ENCODE measurements at regions not wholly inside any gene's neighbourhood (a gene's known extent, or its start where the extent isn't known, plus 50 kb on each side); places are given as distances from the start of the nearest gene placed in this dataset.

DNA sequence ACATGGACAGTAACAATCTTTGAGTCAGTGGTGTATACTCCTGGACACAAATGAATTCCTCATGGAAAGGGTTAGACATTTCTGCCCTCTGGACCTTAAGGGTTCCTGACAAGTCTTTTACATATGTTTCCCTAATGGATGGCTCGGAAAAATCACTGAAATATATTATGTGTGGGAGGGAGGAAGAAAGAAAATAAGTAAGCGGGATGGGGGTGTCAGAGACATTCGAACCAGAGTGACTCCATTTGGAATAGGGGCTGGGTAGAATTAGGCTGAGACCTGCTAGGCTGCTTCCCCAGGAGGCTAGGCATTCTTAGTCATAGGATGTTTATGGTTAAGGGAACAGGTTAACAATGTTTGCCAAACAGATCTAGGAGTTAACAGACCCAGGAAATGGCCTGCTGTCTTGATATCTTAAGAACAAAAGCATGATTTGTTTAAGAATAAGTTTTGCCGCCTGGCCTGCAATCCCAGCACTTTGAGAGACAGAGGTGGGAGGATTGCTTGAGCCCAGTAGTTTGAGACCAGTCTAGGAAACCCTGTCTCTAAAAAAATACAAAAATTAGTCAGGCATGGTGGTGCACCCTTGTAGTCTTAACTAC is 1241.7 kb downstream of the TYW1 start:
- no peak overlapping the region for H3K9ac ChIP-seq (ENCODE audit: low read length)
- TF ChIP-seq EZH2phosphoT487 (IDR thresholded peaks at IDR 0.05; ENCODE audit: low read depth) (no peak), CTCF (IDR thresholded peaks at IDR 0.05; ENCODE audit: low read depth, low read length) (no peak)
- no peaks in the 10 kb centered on the region for H3K27me3 ChIP-seq (ENCODE audit: low read depth, low read length)
- no peak overlapping the region for H3K4me3 ChIP-seq (ENCODE audit: low read length)
- H3K27ac ChIP-seq (ENCODE audit: low read length) = no peak overlapping the region
- H3K4me2 ChIP-seq (ENCODE audit: low read length) = no peak overlapping the region
- no peaks in the 10 kb centered on the region for H4K20me1 ChIP-seq (ENCODE audit: insufficient read depth, low read length)
- H2AFZ ChIP-seq (ENCODE audit: low read depth, low read length) = no peak overlapping the region
- H3K79me2 ChIP-seq (ENCODE audit: low read length) = no peaks in the 10 kb centered on the region
- H3K4me1 ChIP-seq (ENCODE audit: low read length) = no peaks in the 10 kb centered on the region
- H3K36me3 ChIP-seq (replicated peaks; ENCODE audit: low read depth, low read length) = no peaks in the 10 kb centered on the region
- no peaks in the 10 kb centered on the region for H3K9me3 ChIP-seq (ENCODE audit: insufficient read depth, low read length)

GRCh38 chr7:68243128-68243527 is 1246.5 kb downstream of the TYW1 start:
- Histone ChIP-seq H3K4me1 (ENCODE audit: low read length) (no peaks in the 10 kb centered on the region), H3K9me3 (ENCODE audit: insufficient read depth, low read length) (no peaks in the 10 kb centered on the region), H3K9ac (ENCODE audit: low read length) (no peak overlapping the region), H3K27ac (ENCODE audit: low read length) (no peak overlapping the region), H2AFZ (ENCODE audit: low read depth, low read length) (no peak overlapping the region), H3K36me3 (replicated peaks; ENCODE audit: low read depth, low read length) (no peaks in the 10 kb centered on the region), H3K27me3 (ENCODE audit: low read depth, low read length) (no peaks in the 10 kb centered on the region), H3K4me3 (ENCODE audit: low read length) (no peak overlapping the region), H4K20me1 (ENCODE audit: insufficient read depth, low read length) (no peaks in the 10 kb centered on the region), H3K4me2 (ENCODE audit: low read length) (no peak overlapping the region), H3K79me2 (ENCODE audit: low read length) (no peaks in the 10 kb centered on the region)
- TF ChIP-seq EZH2phosphoT487 (IDR thresholded peaks at IDR 0.05; ENCODE audit: low read depth) = no peak
- no peak for TF ChIP-seq CTCF (IDR thresholded peaks at IDR 0.05; ENCODE audit: low read depth, low read length)

DNA sequence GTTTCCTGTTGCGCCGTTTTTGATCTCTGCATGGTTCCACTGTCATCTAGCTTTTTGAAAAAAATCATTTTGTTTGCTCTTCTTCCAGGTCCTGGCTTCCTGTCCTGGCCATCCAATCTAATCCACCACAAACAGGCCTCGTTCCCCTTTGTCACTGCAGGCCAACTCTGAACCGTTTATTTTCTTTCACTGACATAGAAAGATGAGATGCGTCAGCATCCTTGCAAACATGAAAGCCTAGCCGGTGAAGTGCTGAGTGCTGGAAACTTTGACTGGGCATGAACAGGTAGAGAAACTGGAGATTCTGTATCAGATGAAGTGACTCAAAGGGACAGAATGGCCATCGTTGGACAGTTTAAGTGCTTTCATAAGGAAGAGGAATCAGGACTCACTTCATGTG is 1247.8 kb downstream of the TYW1 start:
- Histone ChIP-seq H2AFZ (ENCODE audit: low read depth, low read length) (no peak overlapping the region), H3K36me3 (replicated peaks; ENCODE audit: low read depth, low read length) (no peaks in the 10 kb centered on the region), H3K4me1 (ENCODE audit: low read length) (no peaks in the 10 kb centered on the region), H3K4me3 (ENCODE audit: low read length) (no peak overlapping the region), H3K27me3 (ENCODE audit: low read depth, low read length) (no peaks in the 10 kb centered on the region), H4K20me1 (ENCODE audit: insufficient read depth, low read length) (no peaks in the 10 kb centered on the region), H3K9ac (ENCODE audit: low read length) (no peak overlapping the region), H3K27ac (ENCODE audit: low read length) (no peak overlapping the region), H3K79me2 (ENCODE audit: low read length) (no peaks in the 10 kb centered on the region), H3K9me3 (ENCODE audit: insufficient read depth, low read length) (peaks cover 3% of the 10 kb centered on the region; the same call in 1 of the 2 replicates), H3K4me2 (ENCODE audit: low read length) (no peak overlapping the region)
- TF ChIP-seq CTCF (IDR thresholded peaks at IDR 0.05; ENCODE audit: low read depth, low read length) (no peak), EZH2phosphoT487 (IDR thresholded peaks at IDR 0.05; ENCODE audit: low read depth) (no peak)

- Histone ChIP-seq H3K36me3 (replicated peaks; ENCODE audit: low read depth, low read length) (no peaks in the 10 kb centered on the region), H2AFZ (ENCODE audit: low read depth, low read length) (no peak overlapping the region), H3K27me3 (ENCODE audit: low read depth, low read length) (no peaks in the 10 kb centered on the region), H3K9me3 (ENCODE audit: insufficient read depth, low read length) (peaks cover 4% of the 10 kb centered on the region; the same call in 1 of the 2 replicates), H3K27ac (ENCODE audit: low read length) (no peak overlapping the region), H3K4me1 (ENCODE audit: low read length) (no peaks in the 10 kb centered on the region), H3K9ac (ENCODE audit: low read length) (no peak overlapping the region), H3K4me2 (ENCODE audit: low read length) (no peak overlapping the region), H4K20me1 (ENCODE audit: insufficient read depth, low read length) (no peaks in the 10 kb centered on the region), H3K79me2 (ENCODE audit: low read length) (no peaks in the 10 kb centered on the region), H3K4me3 (ENCODE audit: low read length) (no peak overlapping the region)
- TF ChIP-seq CTCF (IDR thresholded peaks at IDR 0.05; ENCODE audit: low read depth, low read length) (no peak), EZH2phosphoT487 (IDR thresholded peaks at IDR 0.05; ENCODE audit: low read depth) (no peak)
Measured at GRCh38 chr7:68245688-68246087, 1249.1 kb downstream of the TYW1 start.

Data from OCI-LY3 (cell line).